ENCODE measurements at regions not wholly inside any gene's neighbourhood (a gene's known extent, or its start where the extent isn't known, plus 50 kb on each side); places are given as distances from the start of the nearest gene placed in this dataset.
"Not testable (repeated sequence)": the region's sequence is repeated elsewhere in the genome, so short reads cannot be mapped to it uniquely, and the experiment has no call there.

DNA sequence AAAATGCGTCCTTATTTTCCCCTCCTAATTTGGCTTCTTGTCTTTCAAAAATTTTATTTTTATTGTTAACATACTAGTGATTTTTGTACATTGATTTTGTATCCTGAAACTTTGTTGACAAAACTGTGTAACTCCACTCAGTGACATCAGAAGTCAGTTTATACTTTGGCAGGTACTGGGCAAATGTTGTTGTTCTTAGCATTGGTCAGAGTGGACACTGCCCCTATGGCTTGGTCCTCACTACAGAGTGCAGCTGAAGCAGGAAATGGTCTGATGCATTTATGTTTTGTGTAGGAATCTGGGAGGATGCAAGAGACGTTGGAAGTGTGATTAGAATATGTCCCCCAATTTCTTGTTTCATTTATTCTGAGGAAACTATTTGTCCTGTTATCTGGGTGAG is 205.5 kb upstream of the CENPE start:
- ChIA-PET CTCF (no interaction called here), POLR2A (no interaction called here)
- TF ChIP-seq FOXK2 (IDR thresholded peaks at IDR 0.05) (no peak), ARNT (IDR thresholded peaks at IDR 0.05) (no peak), HDGF (IDR thresholded peaks at IDR 0.05; ENCODE audit: borderline replicate concordance) (no peak), FOXA1 (IDR thresholded peaks at IDR 0.05) (no peak), CTBP1 (IDR thresholded peaks at IDR 0.05; ENCODE audit: borderline replicate concordance) (no peak), BHLHE40 (IDR thresholded peaks at IDR 0.05; ENCODE audit: borderline replicate concordance) (no peak), LEF1 (IDR thresholded peaks at IDR 0.05; ENCODE audit: borderline replicate concordance) (no peak), TARDBP (IDR thresholded peaks at IDR 0.05) (no peak), FOXM1 (IDR thresholded peaks at IDR 0.05; ENCODE audit: borderline replicate concordance) (no peak), SP1 (IDR thresholded peaks at IDR 0.05) (no peak)
- no peak for DNase-seq (ENCODE audit: extremely low spot score)

DNA sequence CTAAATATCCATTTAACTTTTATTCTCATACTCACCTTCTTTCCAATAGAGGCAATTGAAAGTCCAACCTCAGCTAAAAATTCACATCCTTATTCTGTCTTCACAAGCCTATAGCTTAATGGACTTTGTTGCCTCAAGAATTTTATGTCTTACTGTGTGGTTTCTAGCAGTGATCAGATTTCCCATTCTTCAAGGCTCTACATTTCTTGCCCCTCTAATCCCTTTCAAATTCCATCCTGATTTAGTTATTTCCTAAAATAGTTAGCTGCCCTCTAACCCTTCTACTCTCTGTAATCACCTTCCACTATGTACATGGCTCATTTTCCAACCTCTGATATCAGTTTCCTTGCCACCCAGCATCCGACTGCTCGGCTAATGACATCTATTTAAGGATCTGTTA is 204.1 kb upstream of the CENPE start:
- TF ChIP-seq FOXA1 (IDR thresholded peaks at IDR 0.05) (no peak), SUZ12 (IDR thresholded peaks at IDR 0.05) (no peak), FOXK2 (IDR thresholded peaks at IDR 0.05) (no peak), ZNF384 (IDR thresholded peaks at IDR 0.05) (no peak), CTBP1 (IDR thresholded peaks at IDR 0.05; ENCODE audit: borderline replicate concordance) (no peak)
- no peak for DNase-seq (ENCODE audit: extremely low spot score)
- ChIA-PET CTCF (no interaction called here), POLR2A (no interaction called here)

DNA sequence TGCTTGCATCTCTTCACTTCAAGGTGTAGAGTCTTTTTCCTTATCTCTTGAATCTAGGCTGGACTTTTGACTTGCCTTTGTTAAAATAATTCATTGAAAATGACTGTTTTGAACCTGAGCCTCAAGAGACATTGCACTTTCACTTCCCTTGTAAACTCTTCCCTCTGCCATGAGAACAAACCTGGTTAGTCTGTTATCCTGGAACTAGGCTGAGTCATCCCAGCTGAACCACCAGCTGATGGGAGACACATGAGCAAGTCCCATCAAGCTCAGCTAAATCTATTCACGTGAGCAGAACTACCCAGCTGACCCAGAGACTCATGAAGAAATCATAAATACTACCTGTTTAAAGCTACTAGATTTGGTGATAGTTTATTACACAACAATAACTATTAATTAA is 202.3 kb upstream of the CENPE start:
- DNase-seq (ENCODE audit: extremely low spot score) = no peak
- ChIA-PET CTCF (no interaction called here), POLR2A (no interaction called here)
- TF ChIP-seq FOXM1 (IDR thresholded peaks at IDR 0.05; ENCODE audit: borderline replicate concordance) (no peak), L3MBTL2 (conservative IDR thresholded peaks at IDR 0.05) (no peak), HDGF (IDR thresholded peaks at IDR 0.05; ENCODE audit: borderline replicate concordance) (no peak), ARNT (IDR thresholded peaks at IDR 0.05) (no peak), ZNF384 (IDR thresholded peaks at IDR 0.05) (no peak), NFRKB (IDR thresholded peaks at IDR 0.05) (no peak), SP1 (IDR thresholded peaks at IDR 0.05) (no peak), FOXK2 (IDR thresholded peaks at IDR 0.05) (no peak), LEF1 (IDR thresholded peaks at IDR 0.05; ENCODE audit: borderline replicate concordance) (no peak), ELF4 (IDR thresholded peaks at IDR 0.05) (no peak)
- TF ChIP-seq, protein P1, sequence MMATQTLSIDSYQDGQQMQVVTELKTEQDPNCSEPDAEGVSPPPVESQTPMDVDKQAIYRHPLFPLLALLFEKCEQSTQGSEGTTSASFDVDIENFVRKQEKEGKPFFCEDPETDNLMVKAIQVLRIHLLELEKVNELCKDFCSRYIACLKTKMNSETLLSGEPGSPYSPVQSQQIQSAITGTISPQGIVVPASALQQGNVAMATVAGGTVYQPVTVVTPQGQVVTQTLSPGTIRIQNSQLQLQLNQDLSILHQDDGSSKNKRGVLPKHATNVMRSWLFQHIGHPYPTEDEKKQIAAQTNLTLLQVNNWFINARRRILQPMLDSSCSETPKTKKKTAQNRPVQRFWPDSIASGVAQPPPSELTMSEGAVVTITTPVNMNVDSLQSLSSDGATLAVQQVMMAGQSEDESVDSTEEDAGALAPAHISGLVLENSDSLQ (IDR thresholded peaks at IDR 0.05) = no peak

GRCh38 chr4:103397541-103397940 is 199.4 kb upstream of the CENPE start:
- CTCF ChIA-PET = no interaction called here
- POLR2A ChIA-PET = no interaction called here
- TF ChIP-seq SP1 (IDR thresholded peaks at IDR 0.05) (no peak), HDGF (IDR thresholded peaks at IDR 0.05; ENCODE audit: borderline replicate concordance) (no peak), LEF1 (IDR thresholded peaks at IDR 0.05; ENCODE audit: borderline replicate concordance) (no peak), ZNF384 (IDR thresholded peaks at IDR 0.05) (no peak), CTBP1 (IDR thresholded peaks at IDR 0.05; ENCODE audit: borderline replicate concordance) (no peak), TARDBP (IDR thresholded peaks at IDR 0.05) (no peak), ELF4 (IDR thresholded peaks at IDR 0.05) (no peak), FOXM1 (IDR thresholded peaks at IDR 0.05; ENCODE audit: borderline replicate concordance) (no peak), ARNT (IDR thresholded peaks at IDR 0.05) (no peak), L3MBTL2 (conservative IDR thresholded peaks at IDR 0.05) (no peak), FOXA1 (IDR thresholded peaks at IDR 0.05) (no peak), NFRKB (IDR thresholded peaks at IDR 0.05) (no peak), SUZ12 (IDR thresholded peaks at IDR 0.05) (no peak), BHLHE40 (IDR thresholded peaks at IDR 0.05; ENCODE audit: borderline replicate concordance) (no peak), FOXK2 (IDR thresholded peaks at IDR 0.05) (no peak)
- TF ChIP-seq, protein P1 (IDR thresholded peaks at IDR 0.05) = no peak
- DNase-seq (ENCODE audit: extremely low spot score) = no peak

- DNase-seq (ENCODE audit: extremely low spot score); POLR2A ChIA-PET; CTCF ChIA-PET: not testable (repeated sequence)
Observed at GRCh38 chr4:103387508-103388011, 189.4 kb upstream of the CENPE start.

- CTCF ChIA-PET; DNase-seq (ENCODE audit: extremely low spot score): not testable (repeated sequence)
Observed at GRCh38 chr4:103385565-103385964, 187.4 kb upstream of the CENPE start.

DNA sequence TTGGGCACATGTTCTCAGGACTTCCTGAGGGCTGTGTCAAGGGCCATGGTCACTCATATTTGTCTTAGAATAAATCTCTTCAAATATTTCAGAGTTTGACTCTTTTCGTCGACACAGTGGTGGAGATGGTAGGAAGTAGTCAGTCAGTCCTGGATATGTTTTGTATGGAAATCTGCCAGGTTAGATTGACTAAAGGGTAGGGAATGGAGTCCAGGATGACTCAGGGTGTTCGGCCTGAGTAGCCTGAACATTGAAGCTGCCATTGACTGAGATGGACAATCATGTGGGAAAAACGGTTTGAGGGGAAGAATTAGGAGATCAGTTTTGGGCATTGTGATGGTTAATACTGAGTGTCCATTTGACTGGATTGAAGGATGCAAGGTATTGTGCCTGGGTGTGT is 177.1 kb upstream of the CENPE start:
- no peak for DNase-seq (ENCODE audit: extremely low spot score)
- TF ChIP-seq CTBP1 (IDR thresholded peaks at IDR 0.05; ENCODE audit: borderline replicate concordance) = no peak
- TF ChIP-seq ARNT (IDR thresholded peaks at IDR 0.05) = no peak
- TF ChIP-seq SP1 (IDR thresholded peaks at IDR 0.05) = no peak
- no peak for TF ChIP-seq TARDBP (IDR thresholded peaks at IDR 0.05)
- no peak for TF ChIP-seq BHLHE40 (IDR thresholded peaks at IDR 0.05; ENCODE audit: borderline replicate concordance)
- no peak for TF ChIP-seq HDGF (IDR thresholded peaks at IDR 0.05; ENCODE audit: borderline replicate concordance)
- no peak for TF ChIP-seq FOXK2 (IDR thresholded peaks at IDR 0.05)
- TF ChIP-seq, protein P1 (IDR thresholded peaks at IDR 0.05) = no peak
- TF ChIP-seq FOXM1 (IDR thresholded peaks at IDR 0.05; ENCODE audit: borderline replicate concordance) = no peak
- TF ChIP-seq NFRKB (IDR thresholded peaks at IDR 0.05) = no peak
- no peak for TF ChIP-seq SUZ12 (IDR thresholded peaks at IDR 0.05)
- no peak for TF ChIP-seq ZNF384 (IDR thresholded peaks at IDR 0.05)
- no peak for TF ChIP-seq ELF4 (IDR thresholded peaks at IDR 0.05)
- ChIA-PET CTCF (no interaction called here), POLR2A (no interaction called here)

More at GRCh38 chr4:103385565-103385964, 187.4 kb upstream of the CENPE start:
- POLR2A ChIA-PET = not testable (repeated sequence)

Measured in HEK293T (cell line).